Stimulated activated naive CD4-positive, alpha-beta T cell treated with Interleukin-2 at 50 U/mL for 16 hours (primary cell): ENCODE measurements at regions not wholly inside any gene's neighbourhood (a gene's known extent, or its start where the extent isn't known, plus 50 kb on each side); places are given as distances from the start of the nearest gene placed in this dataset.
"Not testable (repeated sequence)": the region's sequence is repeated elsewhere in the genome, so short reads cannot be mapped to it uniquely, and the experiment has no call there.

Source experiments
- DNase-seq: peaks from one replicate; lab custom pipeline; 2025; lab: John Stamatoyannopoulos, UW

DNA sequence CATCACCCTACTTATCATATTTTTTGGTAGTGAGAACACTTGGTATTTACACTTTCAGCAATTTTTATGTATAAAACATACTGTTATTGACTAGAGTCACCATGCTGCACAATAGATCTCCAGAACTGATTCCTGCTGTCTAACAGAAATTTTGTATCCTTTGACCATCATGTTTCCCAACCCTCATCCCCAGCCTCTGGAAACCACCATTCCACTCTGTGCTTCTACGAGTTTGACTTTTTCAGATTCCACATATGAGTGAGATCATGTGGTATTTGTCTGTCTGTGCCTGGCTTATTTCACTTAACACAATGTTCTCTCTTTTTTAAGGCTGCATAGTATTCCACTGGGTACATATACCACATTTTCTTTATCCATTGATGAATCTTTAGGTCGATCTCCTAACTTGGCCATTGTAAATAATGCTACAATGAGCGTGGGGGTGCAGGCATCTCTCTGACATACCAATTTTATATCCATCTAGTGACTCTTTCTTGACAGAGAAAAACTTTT lies 115.9 kb upstream of the RUNX1 start:
- DNase-seq, result no peak

GRCh38 chr21:35164380-35164779 lies 115.3 kb upstream of the RUNX1 start:
- no peak for DNase-seq

DNA sequence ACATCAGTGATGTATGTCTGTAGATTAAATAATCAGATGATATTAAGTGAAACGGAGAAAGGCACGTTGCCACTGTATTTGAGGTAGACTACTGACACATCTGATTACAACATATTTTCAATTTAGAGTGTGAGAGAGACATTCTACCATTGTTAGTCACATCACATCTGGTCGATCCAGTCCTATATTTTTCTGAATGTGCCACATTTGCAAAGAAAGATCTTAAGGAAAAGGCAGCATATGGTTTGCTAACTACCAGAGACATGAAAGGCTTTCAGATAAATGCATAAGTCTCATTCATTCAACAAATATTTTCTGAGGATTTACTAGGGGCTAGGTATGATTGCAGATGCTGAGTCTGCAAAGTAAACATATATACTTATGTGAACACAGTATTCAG lies 114.3 kb upstream of the RUNX1 start:
- DNase-seq, result no peak

- DNase-seq, result no peak
Observed at GRCh38 chr21:35162831-35163230, 113.7 kb upstream of the RUNX1 start.

DNA sequence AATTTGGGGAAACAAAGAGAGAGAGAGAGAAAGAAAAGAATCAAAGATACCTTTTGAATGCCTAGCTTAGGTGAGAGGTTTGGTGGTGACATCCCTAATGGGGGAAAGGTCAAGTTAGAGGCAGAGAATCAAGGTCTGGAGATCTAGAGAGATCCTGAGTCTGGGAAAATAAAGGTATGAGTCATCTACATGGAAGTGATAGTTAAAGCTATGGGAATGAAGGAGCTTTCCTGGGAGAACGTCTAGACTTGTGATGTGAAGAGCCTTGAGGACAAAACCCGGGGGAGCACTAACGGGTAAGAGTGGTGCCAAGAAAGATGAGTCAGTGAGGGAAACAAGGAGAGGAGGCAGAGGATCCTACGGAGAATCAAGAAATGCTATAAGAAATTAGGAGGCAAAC lies 110.8 kb upstream of the RUNX1 start:
- DNase-seq, result no peak

DNA sequence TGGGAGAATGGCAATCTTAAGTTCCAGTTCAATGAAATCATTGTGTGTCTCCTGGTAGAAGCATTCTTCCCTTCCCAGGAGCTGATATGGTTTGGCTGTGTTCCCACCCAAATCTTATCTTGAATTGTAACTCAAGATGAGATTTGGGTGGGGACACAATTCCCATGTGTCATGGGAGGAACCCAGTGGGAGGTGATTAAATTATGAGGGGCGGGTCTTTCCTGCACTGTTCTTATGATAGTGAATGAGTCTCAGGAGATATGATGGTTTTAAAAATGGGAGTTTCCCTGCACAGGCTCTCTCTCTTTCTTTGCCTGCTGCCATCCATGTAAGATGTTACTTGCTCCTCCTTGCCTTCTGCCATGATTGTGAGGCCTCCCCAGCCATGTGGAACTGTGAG lies 108.3 kb upstream of the RUNX1 start:
- DNase-seq, result not testable (repeated sequence)

- no peak for DNase-seq
Observed at GRCh38 chr21:35156293-35157278, 107.5 kb upstream of the RUNX1 start.

GRCh38 chr21:35154788-35155187 lies 105.7 kb upstream of the RUNX1 start:
- DNase-seq, result no peak

DNA sequence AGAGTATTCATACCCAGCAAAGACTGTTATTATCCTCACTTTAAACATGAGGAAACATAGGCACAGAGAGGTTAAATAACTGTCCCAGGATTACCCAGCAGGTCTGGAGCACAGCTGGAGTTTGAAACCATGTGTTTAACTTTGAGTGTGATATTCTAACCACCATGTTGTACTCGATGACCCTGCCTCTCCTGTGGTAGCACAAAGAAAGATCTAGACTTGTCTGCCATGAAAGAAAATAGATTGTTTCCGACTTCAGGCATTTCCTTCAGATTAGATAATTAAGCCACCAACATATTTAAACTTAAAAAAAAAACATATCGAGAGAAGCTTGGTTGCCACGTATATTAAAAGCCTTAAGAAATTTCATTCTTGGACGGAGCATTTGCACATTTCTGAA lies 104.6 kb upstream of the RUNX1 start:
- no peak for DNase-seq

DNA sequence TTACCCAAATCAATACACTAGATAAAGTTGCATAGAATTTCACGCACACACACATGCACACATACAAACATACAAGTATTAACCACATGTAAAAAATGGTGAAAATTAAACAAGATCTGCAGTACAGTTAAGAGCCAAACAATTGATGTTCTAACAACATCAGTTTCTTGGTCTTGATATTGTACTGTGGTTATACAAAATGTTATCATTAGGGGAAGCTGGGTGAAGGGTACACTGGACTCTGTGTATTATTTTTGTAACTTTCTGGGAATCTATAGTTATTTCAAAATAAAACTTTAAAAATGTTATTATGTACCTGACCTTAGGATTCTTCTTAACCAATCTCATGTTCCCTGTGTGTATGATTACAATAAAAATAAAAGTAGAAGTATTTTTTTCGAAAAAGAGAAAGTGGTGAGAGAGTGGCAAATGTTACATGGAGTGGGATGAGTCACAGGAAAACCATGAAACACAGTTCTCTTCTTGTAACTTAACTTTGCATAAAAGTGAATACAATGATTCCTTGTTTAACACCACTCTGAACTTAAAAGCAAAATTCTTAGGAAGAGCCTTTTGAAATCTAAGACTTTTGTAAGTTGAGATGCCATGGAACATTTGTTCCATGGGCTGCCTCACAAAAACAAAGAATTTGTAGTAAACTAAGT lies 101.6 kb upstream of the RUNX1 start:
- no peak for DNase-seq

GRCh38 chr21:35149698-35150097 lies 100.6 kb upstream of the RUNX1 start:
- DNase-seq, result no peak

DNA sequence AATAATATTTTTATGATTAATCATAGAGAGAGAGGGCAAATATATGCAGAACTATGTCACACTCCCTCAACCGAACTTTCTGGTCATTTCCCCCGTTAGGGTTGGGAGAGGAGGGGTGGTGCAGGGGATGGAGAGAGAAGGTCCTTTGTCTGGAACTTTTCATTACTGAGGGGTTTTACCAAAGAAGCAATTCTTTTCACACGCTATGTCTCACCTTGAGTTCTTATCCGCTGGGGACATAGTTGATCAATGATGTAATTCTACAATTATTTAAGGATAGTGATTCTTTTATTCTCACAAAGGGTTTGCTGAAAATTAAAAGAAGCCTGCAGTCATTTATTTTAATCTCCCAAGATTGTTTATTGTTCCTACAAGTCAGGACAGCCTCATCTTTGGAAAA lies 98.3 kb upstream of the RUNX1 start:
- no peak for DNase-seq

DNA sequence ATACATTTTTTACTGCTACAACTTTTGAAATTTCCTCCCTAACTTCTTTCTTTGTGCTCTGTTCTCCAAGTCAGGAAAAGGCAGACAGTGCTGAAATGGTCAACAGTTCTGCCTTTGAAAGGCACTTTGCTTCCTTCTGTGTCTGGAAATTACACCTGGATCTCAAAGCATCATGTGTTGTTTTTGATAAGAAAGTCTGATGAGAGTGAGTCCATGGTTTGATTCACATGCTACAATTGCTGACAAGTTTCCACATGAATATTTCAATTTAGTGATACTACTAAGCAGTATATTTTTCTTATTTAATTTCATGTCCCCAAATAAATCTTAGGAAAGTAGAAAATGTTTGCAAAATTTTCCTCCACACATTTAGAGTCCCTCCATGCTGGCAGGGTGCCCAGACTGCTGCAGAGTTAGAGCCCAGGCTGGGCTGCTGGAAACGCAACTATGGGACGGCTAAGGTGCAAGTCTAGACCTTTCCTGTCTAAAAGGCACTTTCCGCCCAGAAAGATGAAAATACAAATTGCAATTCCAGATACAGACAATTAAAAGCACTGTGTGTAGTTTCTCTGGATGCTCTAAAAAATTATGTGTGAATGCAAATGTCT lies 96.6 kb upstream of the RUNX1 start:
- no peak for DNase-seq

DNA sequence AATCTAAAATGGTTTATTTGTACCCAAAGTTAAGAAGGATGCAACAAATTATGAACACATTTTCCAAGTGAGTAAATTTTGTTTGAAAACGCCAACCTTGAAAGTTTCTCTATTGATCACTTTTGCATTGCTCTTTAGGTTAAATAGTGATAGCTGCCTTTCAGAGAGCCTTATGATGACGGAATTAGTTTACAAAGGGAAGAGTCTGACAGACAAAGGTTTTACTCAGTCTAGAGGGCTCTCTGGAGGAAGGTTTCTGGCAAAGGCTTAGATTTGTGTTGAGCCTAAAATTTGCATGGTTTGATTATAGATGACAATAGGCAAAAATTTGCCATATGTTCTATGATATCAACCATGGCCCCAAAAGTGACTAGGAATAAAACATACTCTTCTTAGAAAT lies 95.9 kb upstream of the RUNX1 start:
- no peak for DNase-seq

DNA sequence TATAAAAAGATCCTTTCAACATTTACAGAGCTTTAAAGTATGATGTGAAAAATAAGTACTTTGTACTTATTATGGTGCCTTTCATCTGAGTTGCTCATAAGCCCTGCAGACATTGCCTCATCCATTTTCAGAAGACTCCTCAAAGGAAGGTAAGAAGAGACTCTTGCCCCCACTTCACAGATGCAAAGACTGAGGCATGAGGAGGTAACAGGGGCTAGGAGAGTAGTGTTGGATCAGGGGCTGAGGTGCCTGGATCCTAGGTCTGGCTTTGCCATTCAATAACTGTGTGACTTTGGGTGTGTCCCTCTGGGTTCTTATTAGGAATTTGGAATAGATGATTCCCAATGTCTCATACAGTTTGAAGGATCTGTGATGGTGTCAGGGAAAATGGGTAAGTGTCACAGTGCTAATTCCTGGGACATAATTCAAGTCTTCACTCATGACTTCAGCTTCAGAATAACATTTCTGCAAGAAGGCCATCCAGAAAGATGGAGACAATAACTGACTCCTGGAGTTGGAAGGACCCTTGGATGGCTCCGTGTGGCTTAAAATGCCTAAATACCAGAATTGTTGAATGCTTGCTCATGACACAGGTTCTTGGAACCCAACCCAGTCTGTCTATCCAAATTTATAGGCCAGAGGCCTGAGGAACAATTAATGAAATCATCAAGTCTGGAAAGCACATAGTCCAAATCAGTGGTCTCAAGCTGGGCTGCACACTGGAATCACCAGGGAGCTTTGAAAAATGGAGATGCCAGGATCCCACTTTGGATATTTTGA lies 93.1 kb upstream of the RUNX1 start:
- no peak for DNase-seq

DNA sequence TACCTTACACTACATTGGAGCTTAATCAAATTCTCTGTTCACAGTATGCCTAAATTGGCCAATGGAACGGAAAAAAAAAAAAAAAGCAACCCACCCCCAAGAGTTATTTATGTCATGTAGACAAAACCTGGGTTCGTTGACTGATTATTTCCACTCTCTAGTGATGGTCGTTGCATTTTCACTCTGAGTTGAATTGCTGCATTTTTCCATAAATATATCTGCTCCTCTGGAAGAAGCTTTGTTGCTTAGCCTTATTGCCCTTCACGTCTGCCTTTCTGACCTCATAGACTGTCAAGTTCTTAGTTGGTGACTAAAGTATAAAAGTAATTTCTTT lies 90.2 kb upstream of the RUNX1 start:
- no peak for DNase-seq

GRCh38 chr21:35138665-35139381 lies 89.7 kb upstream of the RUNX1 start:
- peak; percentile 42 for DNase-seq

GRCh38 chr21:35136586-35137219 lies 87.6 kb upstream of the RUNX1 start:
- DNase-seq, result no peak

- no peak for DNase-seq
Observed at GRCh38 chr21:35136106-35136505, 87.0 kb upstream of the RUNX1 start.

GRCh38 chr21:35135481-35135880 lies 86.4 kb upstream of the RUNX1 start:
- DNase-seq, result no peak

- DNase-seq, result no peak
Observed at GRCh38 chr21:35134309-35134708, 85.2 kb upstream of the RUNX1 start.
